ENCODE measurements at regions not wholly inside any gene's neighbourhood (a gene's known extent, or its start where the extent isn't known, plus 50 kb on each side); places are given as distances from the start of the nearest gene placed in this dataset.
"Not testable (repeated sequence)": the region's sequence is repeated elsewhere in the genome, so short reads cannot be mapped to it uniquely, and the experiment has no call there.

GRCh38 chr5:14929293-14930065, 57.9 kb upstream of the ANKH start:
- no peak for DNase-seq

- DNase-seq, result no peak
These were observed 57.1 kb upstream of the ANKH start for GRCh38 chr5:14928661-14929060.

DNA sequence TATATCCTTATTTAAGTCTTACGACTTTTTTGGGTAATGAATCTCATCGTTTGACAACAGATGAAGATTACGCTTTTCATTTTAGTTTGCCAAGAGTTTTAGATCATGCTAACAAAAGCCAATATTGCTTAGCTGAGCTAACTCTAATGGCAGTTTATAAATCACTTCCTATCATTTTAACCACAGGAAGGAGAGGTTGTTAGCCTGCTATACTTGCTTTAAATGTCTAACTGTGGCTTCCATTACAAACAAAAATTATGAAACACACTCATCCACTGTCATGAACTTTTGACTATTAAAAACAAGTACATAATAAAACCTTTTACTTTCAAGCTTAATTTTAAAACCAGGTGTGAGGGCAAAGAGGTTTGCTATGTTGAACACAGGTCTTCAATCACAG, 53.7 kb upstream of the ANKH start:
- no peak for DNase-seq

- DNase-seq, result not testable (repeated sequence)
These were observed 51.4 kb upstream of the ANKH start for GRCh38 chr5:14922952-14923351.

DNA sequence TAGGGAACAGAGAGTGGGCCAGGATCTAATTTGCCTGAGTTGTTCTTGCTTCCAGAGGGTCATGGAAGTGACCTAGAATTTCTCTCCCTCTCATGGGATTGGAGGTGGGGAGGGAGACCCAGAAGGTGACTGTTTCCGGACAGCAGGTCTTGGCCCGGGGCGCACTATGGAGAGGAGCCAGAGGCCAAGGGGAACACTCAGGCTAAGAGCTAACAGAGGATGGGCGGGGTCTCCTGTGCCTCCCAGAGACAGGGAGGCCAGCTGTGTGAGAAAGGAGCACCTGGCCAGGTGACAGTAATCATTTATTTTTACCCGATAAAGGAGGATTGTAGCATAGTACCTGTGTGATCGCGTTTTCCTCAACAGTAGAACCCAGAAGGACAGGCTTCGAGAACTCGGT, 50.9 kb upstream of the ANKH start:
- no peak for DNase-seq
